ENCODE measurements at regions not wholly inside any gene's neighbourhood (a gene's known extent, or its start where the extent isn't known, plus 50 kb on each side); places are given as distances from the start of the nearest gene placed in this dataset.

DNA sequence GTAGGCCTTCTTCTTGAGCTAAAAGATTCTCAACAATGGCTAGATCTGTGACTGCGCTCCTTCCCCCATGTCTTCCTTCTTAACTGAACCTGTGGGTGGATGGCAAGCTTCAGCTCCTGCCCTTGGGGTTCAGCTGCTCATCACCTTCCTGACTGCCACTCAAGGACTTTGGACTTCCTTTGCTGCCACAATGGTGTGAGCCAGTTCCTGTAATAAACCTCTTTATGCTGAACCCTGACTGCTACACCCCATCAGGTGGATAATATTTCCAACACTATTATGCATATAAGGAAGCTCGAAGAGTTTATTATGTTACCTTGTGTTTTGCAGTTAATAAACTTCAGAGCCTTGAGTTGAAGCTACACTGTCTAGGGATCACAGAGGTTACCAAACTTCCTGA lies 208.9 kb upstream of the SLC10A2 start:
- TF ChIP-seq, protein P1, sequence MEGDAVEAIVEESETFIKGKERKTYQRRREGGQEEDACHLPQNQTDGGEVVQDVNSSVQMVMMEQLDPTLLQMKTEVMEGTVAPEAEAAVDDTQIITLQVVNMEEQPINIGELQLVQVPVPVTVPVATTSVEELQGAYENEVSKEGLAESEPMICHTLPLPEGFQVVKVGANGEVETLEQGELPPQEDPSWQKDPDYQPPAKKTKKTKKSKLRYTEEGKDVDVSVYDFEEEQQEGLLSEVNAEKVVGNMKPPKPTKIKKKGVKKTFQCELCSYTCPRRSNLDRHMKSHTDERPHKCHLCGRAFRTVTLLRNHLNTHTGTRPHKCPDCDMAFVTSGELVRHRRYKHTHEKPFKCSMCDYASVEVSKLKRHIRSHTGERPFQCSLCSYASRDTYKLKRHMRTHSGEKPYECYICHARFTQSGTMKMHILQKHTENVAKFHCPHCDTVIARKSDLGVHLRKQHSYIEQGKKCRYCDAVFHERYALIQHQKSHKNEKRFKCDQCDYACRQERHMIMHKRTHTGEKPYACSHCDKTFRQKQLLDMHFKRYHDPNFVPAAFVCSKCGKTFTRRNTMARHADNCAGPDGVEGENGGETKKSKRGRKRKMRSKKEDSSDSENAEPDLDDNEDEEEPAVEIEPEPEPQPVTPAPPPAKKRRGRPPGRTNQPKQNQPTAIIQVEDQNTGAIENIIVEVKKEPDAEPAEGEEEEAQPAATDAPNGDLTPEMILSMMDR (conservative IDR thresholded peaks at IDR 0.05; ENCODE audit: low read depth, low read length) = no peak
- H3K79me2 ChIP-seq (ENCODE audit: insufficient read depth, low read depth) = no peaks in the 10 kb centered on the region
- no peak overlapping the region for H3K9ac ChIP-seq
- H3K36me3 ChIP-seq (ENCODE audit: insufficient read depth) = no peaks in the 10 kb centered on the region
- no peaks in the 10 kb centered on the region for H3K4me1 ChIP-seq (ENCODE audit: low read depth, poor library complexity, severe bottlenecking)
- no peaks in the 10 kb centered on the region for H4K20me1 ChIP-seq (ENCODE audit: insufficient read depth)
- no peak overlapping the region for H3K4me3 ChIP-seq (IDR thresholded peaks at IDR 0.05; ENCODE audit: insufficient read depth, low read depth, low read length)
- no peak overlapping the region for H3K4me2 ChIP-seq
- no peak overlapping the region for H2AFZ ChIP-seq (ENCODE audit: low read depth)
- H3K27ac ChIP-seq = no peak overlapping the region
- H3K27me3 ChIP-seq (ENCODE audit: insufficient read depth, low read depth) = no peaks in the 10 kb centered on the region

DNA sequence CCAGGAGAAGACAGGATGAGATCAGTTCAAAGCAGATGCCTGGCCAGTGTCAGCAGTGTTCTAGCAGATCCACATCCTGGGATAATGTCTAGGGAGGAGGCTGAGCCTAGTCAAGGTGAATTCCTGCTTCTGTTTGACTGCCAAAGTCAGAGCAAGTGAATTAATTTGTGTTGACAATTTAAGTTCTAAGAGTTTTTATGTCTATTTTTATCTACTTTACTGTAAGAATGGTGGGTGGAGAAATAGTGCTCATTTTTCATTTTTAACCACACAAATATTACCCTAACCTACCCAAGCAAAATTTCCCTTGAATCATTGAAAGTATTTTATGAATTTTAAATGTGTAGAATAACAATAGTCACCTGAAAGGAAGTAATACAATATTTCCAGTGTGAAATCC lies 207.6 kb upstream of the SLC10A2 start:
- Histone ChIP-seq H3K27ac (no peak overlapping the region), H3K27me3 (ENCODE audit: insufficient read depth, low read depth) (no peaks in the 10 kb centered on the region), H3K9ac (no peak overlapping the region), H4K20me1 (ENCODE audit: insufficient read depth) (no peaks in the 10 kb centered on the region), H2AFZ (ENCODE audit: low read depth) (no peak overlapping the region), H3K79me2 (ENCODE audit: insufficient read depth, low read depth) (no peaks in the 10 kb centered on the region), H3K4me3 (IDR thresholded peaks at IDR 0.05; ENCODE audit: insufficient read depth, low read depth, low read length) (no peak overlapping the region), H3K4me2 (no peak overlapping the region), H3K4me1 (ENCODE audit: low read depth, poor library complexity, severe bottlenecking) (no peaks in the 10 kb centered on the region), H3K36me3 (ENCODE audit: insufficient read depth) (no peaks in the 10 kb centered on the region)
- TF ChIP-seq, protein P1 (conservative IDR thresholded peaks at IDR 0.05; ENCODE audit: low read depth, low read length) = no peak

DNA sequence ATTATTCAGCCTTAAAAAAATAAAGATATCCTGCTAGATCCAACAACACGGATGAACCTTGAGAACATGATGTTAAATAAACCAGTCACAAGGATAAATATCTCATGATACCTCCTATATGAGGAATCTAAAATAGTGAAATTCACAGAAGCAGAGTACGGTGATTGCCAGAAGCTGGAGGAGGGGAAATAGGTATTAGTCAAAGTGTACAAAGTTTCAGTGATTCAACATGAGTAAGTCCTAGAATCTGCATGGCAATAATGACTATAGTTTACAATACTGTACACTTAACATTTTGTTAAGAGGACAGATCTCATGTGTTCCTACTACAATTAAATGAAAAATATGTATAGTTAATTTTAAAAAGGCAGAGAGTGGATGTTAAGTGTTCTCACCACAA lies 206.6 kb upstream of the SLC10A2 start:
- Histone ChIP-seq H4K20me1 (ENCODE audit: insufficient read depth) (no peaks in the 10 kb centered on the region), H3K9ac (no peak overlapping the region), H3K27ac (no peak overlapping the region)

DNA sequence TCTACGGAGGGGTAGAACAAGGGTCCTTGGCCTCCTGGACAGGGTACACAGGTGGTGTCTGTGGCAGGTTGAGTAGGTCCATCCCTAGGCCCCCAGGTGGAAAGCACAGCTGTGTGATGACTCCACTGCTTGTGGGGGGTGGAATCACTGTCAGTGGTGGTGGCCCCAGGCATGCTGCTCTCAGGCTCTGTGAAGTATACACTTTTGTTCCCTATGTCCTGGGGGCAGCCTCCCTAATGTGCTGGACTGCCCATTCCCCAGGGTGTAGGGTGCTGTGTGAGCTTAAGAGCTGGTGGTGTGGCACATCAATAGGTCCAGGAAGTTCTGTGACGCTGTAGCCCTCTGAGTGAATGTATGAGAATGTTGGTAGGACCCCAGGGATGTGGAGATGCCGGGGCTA lies 197.2 kb upstream of the SLC10A2 start:
- H3K4me1 ChIP-seq (ENCODE audit: low read depth, poor library complexity, severe bottlenecking) = no peaks in the 10 kb centered on the region
- no peaks in the 10 kb centered on the region for H3K27me3 ChIP-seq (ENCODE audit: insufficient read depth, low read depth)
- no peaks in the 10 kb centered on the region for H3K79me2 ChIP-seq (ENCODE audit: insufficient read depth, low read depth)
- TF ChIP-seq, protein P1 (conservative IDR thresholded peaks at IDR 0.05; ENCODE audit: low read depth, low read length) = no peak
- no peak overlapping the region for H3K9ac ChIP-seq
- no peaks in the 10 kb centered on the region for H3K36me3 ChIP-seq (ENCODE audit: insufficient read depth)
- H3K4me3 ChIP-seq (IDR thresholded peaks at IDR 0.05; ENCODE audit: insufficient read depth, low read depth, low read length) = no peak overlapping the region
- H3K4me2 ChIP-seq = no peak overlapping the region
- no peak overlapping the region for H3K27ac ChIP-seq
- H4K20me1 ChIP-seq (ENCODE audit: insufficient read depth) = no peaks in the 10 kb centered on the region
- no peak overlapping the region for H2AFZ ChIP-seq (ENCODE audit: low read depth)

More for the DNA sequence above, 206.6 kb upstream of the SLC10A2 start:
- Histone ChIP-seq H3K4me3 (IDR thresholded peaks at IDR 0.05; ENCODE audit: insufficient read depth, low read depth, low read length) (no peak overlapping the region), H3K4me1 (ENCODE audit: low read depth, poor library complexity, severe bottlenecking) (no peaks in the 10 kb centered on the region), H3K79me2 (ENCODE audit: insufficient read depth, low read depth) (no peaks in the 10 kb centered on the region), H3K36me3 (ENCODE audit: insufficient read depth) (no peaks in the 10 kb centered on the region), H2AFZ (ENCODE audit: low read depth) (no peak overlapping the region), H3K4me2 (no peak overlapping the region), H3K27me3 (ENCODE audit: insufficient read depth, low read depth) (no peaks in the 10 kb centered on the region)
- TF ChIP-seq, protein P1 (conservative IDR thresholded peaks at IDR 0.05; ENCODE audit: low read depth, low read length) = no peak

Measured in KMS-11 (cell line).